Parathyroid adenoma (tissue), 2 donors: ENCODE measurements at regions not wholly inside any gene's neighbourhood (a gene's known extent, or its start where the extent isn't known, plus 50 kb on each side); places are given as distances from the start of the nearest gene placed in this dataset.

ENCODE experiments used
- H2AFZ ChIP-seq: fragments of 300-600 bp; sonication (generic); one replicate; pipeline ENCODE4 v1.7.0; 2017; ENCODE audit warnings: antibody characterized with exemption, mild to moderate bottlenecking
- H3K27ac ChIP-seq: fragments of 300-600 bp; sonication (generic); one replicate; pipeline ENCODE4 v1.7.0; 2017
- H3K27me3 ChIP-seq: fragments of 300-600 bp; sonication (generic); one replicate; pipeline ENCODE4 v1.7.0; 2017; ENCODE audit warnings: low read length; ENCODE audit not compliant: control insufficient read depth, insufficient read depth
- H3K36me3 ChIP-seq: fragments of 300-600 bp; sonication (generic); one replicate; pipeline ENCODE4 v1.7.0; 2017; ENCODE audit warnings: low read length; ENCODE audit not compliant: control insufficient read depth, insufficient read depth
- H3K4me1 ChIP-seq: fragments of 300-600 bp; sonication (generic); one replicate; pipeline ENCODE4 v1.7.0; 2017; ENCODE audit warnings: control low read depth
- H3K4me2 ChIP-seq: fragments of 300-600 bp; sonication (generic); one replicate; pipeline ENCODE4 v1.7.0; 2017; ENCODE audit warnings: low read length
- H3K4me3 ChIP-seq: fragments of 300-600 bp; sonication (generic); one replicate; pipeline ENCODE4 v1.7.0; 2017; ENCODE audit warnings: low read depth, low read length
- H3K79me2 ChIP-seq: fragments of 300-600 bp; sonication (generic); one replicate; pipeline ENCODE4 v1.7.0; 2017; ENCODE audit warnings: control low read depth
- H3K9ac ChIP-seq: fragments of 300-600 bp; sonication (generic); one replicate; pipeline ENCODE4 v1.7.0; 2017; ENCODE audit warnings: mild to moderate bottlenecking
- H3K9me3 ChIP-seq: fragments of 300-600 bp; sonication (generic); one replicate; pipeline ENCODE4 v1.7.0; 2017; ENCODE audit warnings: low read length; ENCODE audit not compliant: control insufficient read depth
- TF ChIP-seq, protein P1 (sequence below): fragments of 300-600 bp; sonication (generic); IDR thresholded peaks from one replicate; pipeline ENCODE4 v1.7.0; 2017; ENCODE audit warnings: antibody characterized with exemption, mild to moderate bottlenecking
- donor health status: primary hyperparathyroidism.

- Histone ChIP-seq H3K9ac (no peak overlapping the region), H3K36me3 (no peaks in the 10 kb centered on the region), H3K27me3 (no peaks in the 10 kb centered on the region), H3K4me2 (no peak overlapping the region), H3K27ac (no peak overlapping the region), H3K4me1 (no peaks in the 10 kb centered on the region), H3K9me3 (no peaks in the 10 kb centered on the region), H3K79me2 (no peaks in the 10 kb centered on the region), H2AFZ (no peak overlapping the region), H3K4me3 (no peak overlapping the region)
- TF ChIP-seq, protein P1, sequence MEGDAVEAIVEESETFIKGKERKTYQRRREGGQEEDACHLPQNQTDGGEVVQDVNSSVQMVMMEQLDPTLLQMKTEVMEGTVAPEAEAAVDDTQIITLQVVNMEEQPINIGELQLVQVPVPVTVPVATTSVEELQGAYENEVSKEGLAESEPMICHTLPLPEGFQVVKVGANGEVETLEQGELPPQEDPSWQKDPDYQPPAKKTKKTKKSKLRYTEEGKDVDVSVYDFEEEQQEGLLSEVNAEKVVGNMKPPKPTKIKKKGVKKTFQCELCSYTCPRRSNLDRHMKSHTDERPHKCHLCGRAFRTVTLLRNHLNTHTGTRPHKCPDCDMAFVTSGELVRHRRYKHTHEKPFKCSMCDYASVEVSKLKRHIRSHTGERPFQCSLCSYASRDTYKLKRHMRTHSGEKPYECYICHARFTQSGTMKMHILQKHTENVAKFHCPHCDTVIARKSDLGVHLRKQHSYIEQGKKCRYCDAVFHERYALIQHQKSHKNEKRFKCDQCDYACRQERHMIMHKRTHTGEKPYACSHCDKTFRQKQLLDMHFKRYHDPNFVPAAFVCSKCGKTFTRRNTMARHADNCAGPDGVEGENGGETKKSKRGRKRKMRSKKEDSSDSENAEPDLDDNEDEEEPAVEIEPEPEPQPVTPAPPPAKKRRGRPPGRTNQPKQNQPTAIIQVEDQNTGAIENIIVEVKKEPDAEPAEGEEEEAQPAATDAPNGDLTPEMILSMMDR = no peak
Measured at GRCh38 chr6:130525408-130525807, 159.6 kb downstream of the TMEM200A start.

- H3K27ac ChIP-seq = no peak overlapping the region
- no peak overlapping the region for H3K4me2 ChIP-seq
Measured at GRCh38 chr6:130526466-130526865, 160.6 kb downstream of the TMEM200A start.

GRCh38 chr6:130527173-130527572 lies 161.4 kb downstream of the TMEM200A start:
- Histone ChIP-seq H2AFZ (no peak overlapping the region), H3K9ac (no peak overlapping the region), H3K4me2 (no peak overlapping the region), H3K4me1 (no peaks in the 10 kb centered on the region), H3K4me3 (no peak overlapping the region), H3K27me3 (no peaks in the 10 kb centered on the region), H3K79me2 (no peaks in the 10 kb centered on the region), H3K9me3 (no peaks in the 10 kb centered on the region), H3K27ac (no peak overlapping the region), H3K36me3 (no peaks in the 10 kb centered on the region)
- TF ChIP-seq, protein P1 = no peak

More at GRCh38 chr6:130526466-130526865, 160.6 kb downstream of the TMEM200A start:
- Histone ChIP-seq H3K36me3 (no peaks in the 10 kb centered on the region), H2AFZ (no peak overlapping the region), H3K9ac (no peak overlapping the region), H3K79me2 (no peaks in the 10 kb centered on the region), H3K27me3 (no peaks in the 10 kb centered on the region), H3K9me3 (no peaks in the 10 kb centered on the region), H3K4me3 (no peak overlapping the region), H3K4me1 (no peaks in the 10 kb centered on the region)
- TF ChIP-seq, protein P1 = no peak

GRCh38 chr6:130529569-130530149 lies 163.8 kb downstream of the TMEM200A start:
- H3K9me3 ChIP-seq = no peaks in the 10 kb centered on the region
- no peak overlapping the region for H2AFZ ChIP-seq
- H3K27me3 ChIP-seq = no peaks in the 10 kb centered on the region
- TF ChIP-seq, protein P1 = no peak
- H3K36me3 ChIP-seq = no peaks in the 10 kb centered on the region
- no peak overlapping the region for H3K4me3 ChIP-seq
- H3K4me2 ChIP-seq = no peak overlapping the region
- H3K9ac ChIP-seq = no peak overlapping the region
- H3K79me2 ChIP-seq = no peaks in the 10 kb centered on the region
- H3K27ac ChIP-seq = no peak overlapping the region
- no peaks in the 10 kb centered on the region for H3K4me1 ChIP-seq

- Histone ChIP-seq H3K27ac (no peak overlapping the region), H3K4me2 (no peak overlapping the region), H3K79me2 (no peaks in the 10 kb centered on the region), H3K9ac (no peak overlapping the region), H3K9me3 (no peaks in the 10 kb centered on the region), H3K4me3 (no peak overlapping the region), H2AFZ (no peak overlapping the region), H3K36me3 (no peaks in the 10 kb centered on the region), H3K4me1 (no peaks in the 10 kb centered on the region), H3K27me3 (no peaks in the 10 kb centered on the region)
- TF ChIP-seq, protein P1 = no peak
Measured at GRCh38 chr6:130534627-130535026, 168.8 kb downstream of the TMEM200A start.
